PFSK-1 (cell line): ENCODE measurements at regions not wholly inside any gene's neighbourhood (a gene's known extent, or its start where the extent isn't known, plus 50 kb on each side); places are given as distances from the start of the nearest gene placed in this dataset.

ENCODE experiments used
- FOXP2 ChIP-seq: optimal IDR thresholded peaks from 2 replicates; pipeline ENCODE3; 2011; ENCODE audit warnings: borderline replicate concordance, control low read depth, inconsistent platforms; ENCODE audit not compliant: insufficient read depth; ENCODE audit errors: extremely low read length, extremely low read depth
- POLR2AphosphoS5 ChIP-seq: IDR thresholded peaks from 2 replicates; pipeline ENCODE4 v1.6.1; 2012; ENCODE audit warnings: low read depth, mild to moderate bottlenecking, control low read depth, low read length, moderate library complexity
- REST ChIP-seq, 2 experiments: IDR thresholded peaks; 2 replicates each; pipeline versions ENCODE4 v1.6.1 to v1.8.0; 2011 to 2012; ENCODE audit warnings: low read depth in 2 of 2, low read length in 2 of 2, control low read depth in 1 of 2, inconsistent platforms in 1 of 2, mild to moderate bottlenecking in 1 of 2, moderate library complexity in 1 of 2; ENCODE audit not compliant: insufficient read depth in 1 of 2
- SIN3A ChIP-seq: IDR thresholded peaks from 2 replicates; pipeline ENCODE4 v1.6.1; 2012; ENCODE audit warnings: mild to moderate bottlenecking, low read length, moderate library complexity, borderline replicate concordance; ENCODE audit not compliant: insufficient read depth
- TAF1 ChIP-seq: IDR thresholded peaks from 2 replicates; pipeline ENCODE4 v1.6.1; 2012; ENCODE audit warnings: low read length, control low read depth, borderline replicate concordance; ENCODE audit not compliant: insufficient read depth

- no peak for TF ChIP-seq FOXP2
- TF ChIP-seq POLR2AphosphoS5: no peak
- no peak for TF ChIP-seq REST (IDR thresholded peaks at IDR 0.05; ENCODE audit: insufficient read depth in 1 of 2, low read depth in 2 of 2, low read length in 2 of 2)
- no peak for TF ChIP-seq TAF1
- no peak for TF ChIP-seq SIN3A
These were observed 1274.8 kb upstream of the SLC39A10 start for GRCh38 chr2:194382221-194382620.

- TF ChIP-seq REST (IDR thresholded peaks at IDR 0.05; ENCODE audit: insufficient read depth in 1 of 2, low read depth in 2 of 2, low read length in 2 of 2) (no peak), TAF1 (no peak), POLR2AphosphoS5 (no peak), FOXP2 (no peak)
These were observed 1277.0 kb upstream of the SLC39A10 start for GRCh38 chr2:194380011-194380410.

GRCh38 chr2:194363878-194364277 is 1293.1 kb upstream of the SLC39A10 start:
- TF ChIP-seq REST (IDR thresholded peaks at IDR 0.05; ENCODE audit: insufficient read depth in 1 of 2, low read depth in 2 of 2, low read length in 2 of 2): no peak
- no peak for TF ChIP-seq SIN3A
- TF ChIP-seq TAF1: no peak
- no peak for TF ChIP-seq FOXP2
- TF ChIP-seq POLR2AphosphoS5: no peak

- TF ChIP-seq REST (IDR thresholded peaks at IDR 0.05; ENCODE audit: insufficient read depth in 1 of 2, low read depth in 2 of 2, low read length in 2 of 2) (no peak), TAF1 (no peak), POLR2AphosphoS5 (no peak), FOXP2 (no peak), SIN3A (no peak)
These were observed 1293.7 kb upstream of the SLC39A10 start for GRCh38 chr2:194363295-194363694.

- TF ChIP-seq POLR2AphosphoS5 (no peak), TAF1 (no peak), REST (IDR thresholded peaks at IDR 0.05; ENCODE audit: insufficient read depth in 1 of 2, low read depth in 2 of 2, low read length in 2 of 2) (no peak), FOXP2 (no peak), SIN3A (no peak)
These were observed 1304.5 kb upstream of the SLC39A10 start for GRCh38 chr2:194352505-194352904.
